ENCODE measurements at regions not wholly inside any gene's neighbourhood (a gene's known extent, or its start where the extent isn't known, plus 50 kb on each side); places are given as distances from the start of the nearest gene placed in this dataset.

- Histone ChIP-seq H3K4me1 (ENCODE audit: insufficient read depth, low read length) (no peaks in the 10 kb centered on the region), H3K36me3 (ENCODE audit: insufficient read depth, low read length) (no peaks in the 10 kb centered on the region), H3K79me2 (ENCODE audit: insufficient read depth, low read length) (no peaks in the 10 kb centered on the region), H3K27me3 (ENCODE audit: insufficient read depth, low read length, poor library complexity) (no peaks in the 10 kb centered on the region), H2AFZ (ENCODE audit: low read depth, low read length) (no peak overlapping the region), H3K4me3 (ENCODE audit: low read depth in 1 of 2, low read length in 2 of 2) (no peak overlapping the region), H3K9ac (ENCODE audit: low read depth, low read length) (no peak overlapping the region), H3K9me3 (ENCODE audit: insufficient read depth, low read length, severe bottlenecking) (no peaks in the 10 kb centered on the region), H3K4me2 (ENCODE audit: insufficient read depth, low read length) (no peak overlapping the region), H4K20me1 (ENCODE audit: insufficient read depth, low read length) (no peaks in the 10 kb centered on the region), H3K27ac (ENCODE audit: low read length) (no peak overlapping the region)
- no peak for DNase-seq
- TF ChIP-seq EZH2 (IDR thresholded peaks at IDR 0.05; ENCODE audit: borderline replicate concordance, low read depth, low read length, severe bottlenecking): no peak
- TF ChIP-seq, protein P1, sequence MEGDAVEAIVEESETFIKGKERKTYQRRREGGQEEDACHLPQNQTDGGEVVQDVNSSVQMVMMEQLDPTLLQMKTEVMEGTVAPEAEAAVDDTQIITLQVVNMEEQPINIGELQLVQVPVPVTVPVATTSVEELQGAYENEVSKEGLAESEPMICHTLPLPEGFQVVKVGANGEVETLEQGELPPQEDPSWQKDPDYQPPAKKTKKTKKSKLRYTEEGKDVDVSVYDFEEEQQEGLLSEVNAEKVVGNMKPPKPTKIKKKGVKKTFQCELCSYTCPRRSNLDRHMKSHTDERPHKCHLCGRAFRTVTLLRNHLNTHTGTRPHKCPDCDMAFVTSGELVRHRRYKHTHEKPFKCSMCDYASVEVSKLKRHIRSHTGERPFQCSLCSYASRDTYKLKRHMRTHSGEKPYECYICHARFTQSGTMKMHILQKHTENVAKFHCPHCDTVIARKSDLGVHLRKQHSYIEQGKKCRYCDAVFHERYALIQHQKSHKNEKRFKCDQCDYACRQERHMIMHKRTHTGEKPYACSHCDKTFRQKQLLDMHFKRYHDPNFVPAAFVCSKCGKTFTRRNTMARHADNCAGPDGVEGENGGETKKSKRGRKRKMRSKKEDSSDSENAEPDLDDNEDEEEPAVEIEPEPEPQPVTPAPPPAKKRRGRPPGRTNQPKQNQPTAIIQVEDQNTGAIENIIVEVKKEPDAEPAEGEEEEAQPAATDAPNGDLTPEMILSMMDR (IDR thresholded peaks at IDR 0.05; ENCODE audit: borderline replicate concordance, extremely low read depth, low read length, poor library complexity, severe bottlenecking): no peak
- no peak for ATAC-seq (ENCODE audit: insufficient read depth, low read depth)
Observed at GRCh38 chr9:99576002-99576401, 245.7 kb upstream of the NR4A3 start.

GRCh38 chr9:99576876-99577275 lies 244.8 kb upstream of the NR4A3 start:
- H3K36me3 ChIP-seq (ENCODE audit: insufficient read depth, low read length): no peaks in the 10 kb centered on the region
- H3K79me2 ChIP-seq (ENCODE audit: insufficient read depth, low read length): no peaks in the 10 kb centered on the region
- H3K4me2 ChIP-seq (ENCODE audit: insufficient read depth, low read length): no peak overlapping the region
- no peak overlapping the region for H3K27ac ChIP-seq (ENCODE audit: low read length)
- H2AFZ ChIP-seq (ENCODE audit: low read depth, low read length): no peak overlapping the region
- ATAC-seq (ENCODE audit: insufficient read depth, low read depth) (no peak), DNase-seq (no peak)
- no peaks in the 10 kb centered on the region for H4K20me1 ChIP-seq (ENCODE audit: insufficient read depth, low read length)
- no peak overlapping the region for H3K9ac ChIP-seq (ENCODE audit: low read depth, low read length)
- no peaks in the 10 kb centered on the region for H3K27me3 ChIP-seq (ENCODE audit: insufficient read depth, low read length, poor library complexity)
- TF ChIP-seq, protein P1 (IDR thresholded peaks at IDR 0.05; ENCODE audit: borderline replicate concordance, extremely low read depth, low read length, poor library complexity, severe bottlenecking): no peak
- TF ChIP-seq EZH2 (IDR thresholded peaks at IDR 0.05; ENCODE audit: borderline replicate concordance, low read depth, low read length, severe bottlenecking): no peak
- H3K9me3 ChIP-seq (ENCODE audit: insufficient read depth, low read length, severe bottlenecking): no peaks in the 10 kb centered on the region
- no peak overlapping the region for H3K4me3 ChIP-seq (ENCODE audit: low read depth in 1 of 2, low read length in 2 of 2)
- H3K4me1 ChIP-seq (ENCODE audit: insufficient read depth, low read length): no peaks in the 10 kb centered on the region

DNA sequence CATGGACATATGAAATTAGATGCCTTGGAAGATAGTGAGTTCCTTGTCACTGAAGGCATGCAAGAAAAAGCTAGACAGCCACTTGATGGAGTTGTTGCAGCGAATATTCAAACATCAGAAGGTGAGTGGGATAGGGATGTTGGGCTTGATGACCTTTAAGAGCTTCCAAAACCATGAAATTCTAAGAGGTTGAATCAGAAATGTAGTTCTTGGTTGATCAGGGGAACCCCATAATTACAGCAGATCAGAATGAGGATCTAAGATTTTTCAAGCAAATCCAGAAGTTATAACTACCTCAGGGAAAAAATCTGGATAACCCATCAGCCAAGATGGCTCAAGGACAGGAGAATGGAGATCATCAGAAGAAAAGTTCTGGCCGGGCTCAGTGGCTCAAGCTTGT lies 244.3 kb upstream of the NR4A3 start:
- H2AFZ ChIP-seq (ENCODE audit: low read depth, low read length): no peak overlapping the region
- H3K79me2 ChIP-seq (ENCODE audit: insufficient read depth, low read length): no peaks in the 10 kb centered on the region
- H3K4me2 ChIP-seq (ENCODE audit: insufficient read depth, low read length): no peak overlapping the region
- H3K4me1 ChIP-seq (ENCODE audit: insufficient read depth, low read length): no peaks in the 10 kb centered on the region
- H3K4me3 ChIP-seq (ENCODE audit: low read depth in 1 of 2, low read length in 2 of 2): no peak overlapping the region
- TF ChIP-seq, protein P1 (IDR thresholded peaks at IDR 0.05; ENCODE audit: borderline replicate concordance, extremely low read depth, low read length, poor library complexity, severe bottlenecking): no peak
- no peak for TF ChIP-seq EZH2 (IDR thresholded peaks at IDR 0.05; ENCODE audit: borderline replicate concordance, low read depth, low read length, severe bottlenecking)
- DNase-seq (no peak), ATAC-seq (ENCODE audit: insufficient read depth, low read depth) (no peak)
- H3K27ac ChIP-seq (ENCODE audit: low read length): no peak overlapping the region
- H3K36me3 ChIP-seq (ENCODE audit: insufficient read depth, low read length): no peaks in the 10 kb centered on the region
- no peaks in the 10 kb centered on the region for H3K27me3 ChIP-seq (ENCODE audit: insufficient read depth, low read length, poor library complexity)
- no peaks in the 10 kb centered on the region for H3K9me3 ChIP-seq (ENCODE audit: insufficient read depth, low read length, severe bottlenecking)
- no peak overlapping the region for H3K9ac ChIP-seq (ENCODE audit: low read depth, low read length)
- no peaks in the 10 kb centered on the region for H4K20me1 ChIP-seq (ENCODE audit: insufficient read depth, low read length)

DNA sequence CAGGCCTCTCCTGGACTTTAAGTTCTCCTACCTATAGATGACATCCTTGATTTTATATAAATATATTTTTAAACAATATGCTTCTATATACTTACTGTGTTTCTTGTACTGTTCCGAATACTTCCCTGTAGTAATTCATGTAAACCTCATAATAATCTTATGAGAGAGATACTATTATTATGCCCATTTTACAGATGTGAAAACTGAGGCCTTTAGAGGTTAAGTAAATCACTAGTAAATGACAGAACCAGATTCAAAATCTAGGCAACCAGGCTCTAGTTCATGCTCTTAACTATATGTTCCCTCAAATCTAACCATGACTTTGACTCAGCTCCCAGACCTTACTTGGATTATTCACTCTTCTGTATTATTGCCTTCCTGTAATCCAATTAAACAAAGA lies 243.0 kb upstream of the NR4A3 start:
- no peak overlapping the region for H3K4me2 ChIP-seq (ENCODE audit: insufficient read depth, low read length)
- DNase-seq: no peak
- H3K4me3 ChIP-seq (ENCODE audit: low read depth in 1 of 2, low read length in 2 of 2): no peak overlapping the region
- H3K9me3 ChIP-seq (ENCODE audit: insufficient read depth, low read length, severe bottlenecking): no peaks in the 10 kb centered on the region
- H2AFZ ChIP-seq (ENCODE audit: low read depth, low read length): no peak overlapping the region
- H4K20me1 ChIP-seq (ENCODE audit: insufficient read depth, low read length): no peaks in the 10 kb centered on the region
- H3K4me1 ChIP-seq (ENCODE audit: insufficient read depth, low read length): no peaks in the 10 kb centered on the region
- no peak overlapping the region for H3K27ac ChIP-seq (ENCODE audit: low read length)
- H3K27me3 ChIP-seq (ENCODE audit: insufficient read depth, low read length, poor library complexity): no peaks in the 10 kb centered on the region
- no peaks in the 10 kb centered on the region for H3K36me3 ChIP-seq (ENCODE audit: insufficient read depth, low read length)
- no peak for TF ChIP-seq EZH2 (IDR thresholded peaks at IDR 0.05; ENCODE audit: borderline replicate concordance, low read depth, low read length, severe bottlenecking)
- TF ChIP-seq, protein P1 (IDR thresholded peaks at IDR 0.05; ENCODE audit: borderline replicate concordance, extremely low read depth, low read length, poor library complexity, severe bottlenecking): no peak
- H3K79me2 ChIP-seq (ENCODE audit: insufficient read depth, low read length): no peaks in the 10 kb centered on the region
- no peak for ATAC-seq (ENCODE audit: insufficient read depth, low read depth)
- H3K9ac ChIP-seq (ENCODE audit: low read depth, low read length): no peak overlapping the region

Measured in DND-41 (cell line).